Osteocyte (in vitro differentiated cells): ENCODE measurements at regions not wholly inside any gene's neighbourhood (a gene's known extent, or its start where the extent isn't known, plus 50 kb on each side); places are given as distances from the start of the nearest gene placed in this dataset.

Experiments used
- DNase-seq: peaks from one replicate; pipeline ENCODE4 v3.0.0; 2021; ENCODE audit warnings: mixed read lengths; ENCODE audit not compliant: unreplicated experiment; ENCODE audit errors: extremely low spot score
- H3K27ac Mint-ChIP-seq: one replicate; pipeline ENCODE4 v1.8.0; 2021; ENCODE audit warnings: mild to moderate bottlenecking, mixed read lengths; ENCODE audit not compliant: unreplicated experiment
- H3K27me3 Mint-ChIP-seq: one replicate; pipeline ENCODE4 v1.8.0; 2021; ENCODE audit warnings: mixed read lengths; ENCODE audit not compliant: unreplicated experiment
- H3K36me3 Mint-ChIP-seq: one replicate; pipeline ENCODE4 v1.8.0; 2021; ENCODE audit warnings: mixed read lengths; ENCODE audit not compliant: unreplicated experiment
- H3K4me1 Mint-ChIP-seq: one replicate; pipeline ENCODE4 v1.8.0; 2021; ENCODE audit warnings: mixed read lengths; ENCODE audit not compliant: unreplicated experiment
- H3K4me3 Mint-ChIP-seq: one replicate; pipeline ENCODE4 v1.8.0; 2021; ENCODE audit warnings: mild to moderate bottlenecking, moderate library complexity, mixed read lengths; ENCODE audit not compliant: unreplicated experiment
- H3K9me3 Mint-ChIP-seq: one replicate; pipeline ENCODE4 v1.8.0; 2021; ENCODE audit warnings: mixed read lengths; ENCODE audit not compliant: unreplicated experiment
- TF ChIP-seq, protein P1 (sequence below): fragments of 200-600 bp; sonication (generic); IDR thresholded peaks from 2 replicates; pipeline ENCODE4 v1.5.0; 2021; ENCODE audit warnings: antibody characterized with exemption, mild to moderate bottlenecking, moderate library complexity

DNA sequence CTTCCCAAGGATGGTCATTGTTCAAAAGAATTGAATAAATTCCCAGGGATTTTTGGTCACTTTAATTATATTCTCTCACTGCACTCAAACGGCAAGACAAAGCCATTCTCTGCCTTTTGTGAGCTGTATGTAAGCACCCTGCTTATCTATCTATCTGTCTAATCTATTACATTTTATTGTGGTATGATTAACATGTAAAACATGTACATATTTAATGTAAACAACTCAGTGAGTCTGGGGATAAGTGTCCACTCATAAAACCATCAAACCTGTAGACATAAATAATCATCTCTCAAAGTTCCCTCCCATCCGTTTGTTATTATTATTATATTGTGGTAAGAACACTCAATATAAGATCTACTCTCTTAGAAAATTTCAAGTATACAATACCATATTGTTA lies 167.1 kb downstream of the CAND1 start:
- Mint-ChIP-seq H3K27ac (no peak overlapping the region), H3K27me3 (no peaks in the 10 kb centered on the region), H3K9me3 (no peaks in the 10 kb centered on the region), H3K4me3 (no peak overlapping the region), H3K4me1 (peaks cover 31% of the 10 kb centered on the region), H3K36me3 (no peaks in the 10 kb centered on the region)
- no peak for DNase-seq
- TF ChIP-seq, protein P1, sequence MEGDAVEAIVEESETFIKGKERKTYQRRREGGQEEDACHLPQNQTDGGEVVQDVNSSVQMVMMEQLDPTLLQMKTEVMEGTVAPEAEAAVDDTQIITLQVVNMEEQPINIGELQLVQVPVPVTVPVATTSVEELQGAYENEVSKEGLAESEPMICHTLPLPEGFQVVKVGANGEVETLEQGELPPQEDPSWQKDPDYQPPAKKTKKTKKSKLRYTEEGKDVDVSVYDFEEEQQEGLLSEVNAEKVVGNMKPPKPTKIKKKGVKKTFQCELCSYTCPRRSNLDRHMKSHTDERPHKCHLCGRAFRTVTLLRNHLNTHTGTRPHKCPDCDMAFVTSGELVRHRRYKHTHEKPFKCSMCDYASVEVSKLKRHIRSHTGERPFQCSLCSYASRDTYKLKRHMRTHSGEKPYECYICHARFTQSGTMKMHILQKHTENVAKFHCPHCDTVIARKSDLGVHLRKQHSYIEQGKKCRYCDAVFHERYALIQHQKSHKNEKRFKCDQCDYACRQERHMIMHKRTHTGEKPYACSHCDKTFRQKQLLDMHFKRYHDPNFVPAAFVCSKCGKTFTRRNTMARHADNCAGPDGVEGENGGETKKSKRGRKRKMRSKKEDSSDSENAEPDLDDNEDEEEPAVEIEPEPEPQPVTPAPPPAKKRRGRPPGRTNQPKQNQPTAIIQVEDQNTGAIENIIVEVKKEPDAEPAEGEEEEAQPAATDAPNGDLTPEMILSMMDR, result no peak

DNA sequence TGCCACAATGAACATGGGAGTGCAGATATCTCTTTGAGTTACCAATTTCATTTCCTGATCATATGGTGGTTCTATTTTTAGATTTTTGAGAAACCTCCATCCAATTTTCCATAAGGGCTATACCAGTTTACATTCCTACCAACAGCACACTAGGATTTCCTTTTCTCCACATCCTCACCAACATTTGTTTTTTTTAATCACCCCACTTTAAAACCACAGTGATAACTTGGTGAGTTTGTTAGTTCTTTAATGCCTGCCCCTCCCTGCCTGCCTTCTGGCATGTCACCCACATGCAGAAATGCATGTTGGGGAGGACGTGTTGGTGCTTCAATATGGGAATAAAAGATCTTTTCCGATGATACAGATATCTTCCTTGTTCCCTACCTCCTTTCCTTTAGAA lies 167.9 kb downstream of the CAND1 start:
- no peak for DNase-seq
- Mint-ChIP-seq H3K4me1 (peaks cover 34% of the 10 kb centered on the region), H3K27me3 (no peaks in the 10 kb centered on the region), H3K36me3 (no peaks in the 10 kb centered on the region), H3K27ac (no peak overlapping the region), H3K9me3 (no peaks in the 10 kb centered on the region), H3K4me3 (no peak overlapping the region)
- TF ChIP-seq, protein P1, result no peak

GRCh38 chr12:67439611-67440010 lies 170.5 kb downstream of the CAND1 start:
- Mint-ChIP-seq H3K4me1 (peaks cover 29% of the 10 kb centered on the region), H3K27me3 (no peaks in the 10 kb centered on the region), H3K9me3 (no peaks in the 10 kb centered on the region), H3K4me3 (no peak overlapping the region), H3K36me3 (no peaks in the 10 kb centered on the region), H3K27ac (no peak overlapping the region)
- TF ChIP-seq, protein P1, result no peak
- no peak for DNase-seq

DNA sequence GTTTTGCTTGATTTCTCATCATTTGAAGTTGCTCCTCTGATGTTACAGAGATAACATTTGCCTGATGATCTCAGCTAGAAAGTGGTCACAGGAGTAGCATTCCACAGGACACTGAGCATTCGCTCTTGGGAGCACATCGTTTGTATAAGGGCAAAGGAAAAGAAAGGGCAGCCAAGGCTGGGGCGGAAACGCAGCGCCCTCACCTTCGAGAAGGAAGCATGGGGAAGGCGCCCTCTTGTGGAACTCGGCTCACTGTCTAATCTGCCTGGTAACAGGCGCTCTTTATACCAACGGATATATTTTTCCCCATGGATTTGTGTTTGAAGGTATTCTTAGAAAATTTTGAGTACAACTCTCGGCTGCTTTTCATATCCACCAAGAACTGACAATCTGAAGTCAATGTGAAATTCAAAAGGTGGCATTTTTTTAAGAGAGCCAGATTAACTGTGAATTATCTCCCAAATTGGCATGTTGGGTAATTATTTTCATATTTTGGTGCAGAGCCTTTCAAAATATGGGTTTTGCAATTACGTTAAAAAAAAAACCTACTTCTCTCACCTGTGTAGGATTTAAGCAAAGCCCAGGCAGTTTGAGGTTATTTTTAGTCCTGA lies 172.7 kb downstream of the CAND1 start:
- Mint-ChIP-seq H3K4me3 (no peak overlapping the region), H3K9me3 (no peaks in the 10 kb centered on the region), H3K27ac (no peak overlapping the region), H3K36me3 (no peaks in the 10 kb centered on the region), H3K27me3 (peaks cover 2% of the 10 kb centered on the region), H3K4me1 (peaks cover 10% of the 10 kb centered on the region)
- peak; percentile 88 for DNase-seq
- TF ChIP-seq, protein P1, result peak; percentile 86

DNA sequence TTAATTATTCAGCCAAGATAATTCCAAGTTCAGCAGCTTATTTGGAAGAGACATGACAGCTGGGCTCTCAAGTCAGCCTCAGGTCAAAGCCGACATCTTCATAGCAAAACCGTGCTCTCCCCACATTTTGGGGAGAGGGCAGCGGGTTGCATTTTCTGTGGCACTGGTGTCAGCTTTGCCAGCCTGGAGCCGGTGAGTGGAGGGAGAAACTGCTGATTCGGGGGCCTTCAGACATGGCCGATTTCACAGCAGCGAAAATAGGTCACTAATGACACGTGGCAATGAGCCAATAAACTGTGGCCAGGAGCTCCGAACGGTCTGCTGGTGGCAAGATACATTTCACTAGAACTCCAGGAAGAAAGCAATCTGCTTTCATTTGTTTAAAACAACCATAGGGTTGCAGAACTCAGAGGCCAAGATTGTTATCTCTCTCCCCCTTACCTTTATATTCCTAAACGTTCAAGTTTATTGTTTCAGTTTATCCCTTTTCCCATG lies 173.2 kb downstream of the CAND1 start:
- TF ChIP-seq, protein P1, result no peak
- no peak overlapping the region for H3K4me3 Mint-ChIP-seq
- H3K27me3 Mint-ChIP-seq, result peaks cover 2% of the 10 kb centered on the region
- peaks cover 4% of the 10 kb centered on the region for H3K4me1 Mint-ChIP-seq
- no peak for DNase-seq
- no peak overlapping the region for H3K27ac Mint-ChIP-seq
- no peaks in the 10 kb centered on the region for H3K36me3 Mint-ChIP-seq
- H3K9me3 Mint-ChIP-seq, result no peaks in the 10 kb centered on the region
